Neural cell (in vitro differentiated cells): ENCODE measurements at regions not wholly inside any gene's neighbourhood (a gene's known extent, or its start where the extent isn't known, plus 50 kb on each side); places are given as distances from the start of the nearest gene placed in this dataset.
A peak's percentile ranks its signal among the peaks of the same experiment; 100 is the strongest.
"Not testable (repeated sequence)": the region's sequence is repeated elsewhere in the genome, so short reads cannot be mapped to it uniquely, and the experiment has no call there.

Experiments used
- H2AFZ ChIP-seq: fragments of 200-600, 300-800 bp; sonication (generic), shearing (Covaris generic); 2 replicates; pipeline ENCODE4 v1.6.0; 2014; ENCODE audit warnings: low read depth, mild to moderate bottlenecking, antibody characterized with exemption, low read length, moderate library complexity
- H3F3A ChIP-seq: fragments of 200-600 bp; shearing (Covaris generic); 2 replicates; pipeline ENCODE4 v1.6.1; 2016; ENCODE audit warnings: mild to moderate bottlenecking, moderate library complexity, mixed read lengths, antibody characterized with exemption, low read length; ENCODE audit not compliant: insufficient read depth, poor library complexity, severe bottlenecking
- H3K27ac ChIP-seq: fragments of 200-600, 300-800 bp; sonication (generic), shearing (Covaris generic); 2 replicates; pipeline ENCODE4 v1.5.1; 2014; ENCODE audit warnings: mild to moderate bottlenecking, low read length, moderate library complexity
- H3K27me3 ChIP-seq: fragments of 300-800, 200-600 bp; sonication (generic), shearing (Covaris generic); 2 replicates; pipeline ENCODE4 v1.6.0; 2014; ENCODE audit warnings: mild to moderate bottlenecking, low read depth, low read length, moderate library complexity; ENCODE audit not compliant: insufficient read depth
- H3K36me3 ChIP-seq: fragments of 300-800, 200-600 bp; sonication (generic), shearing (Covaris generic); 2 replicates; pipeline ENCODE4 v1.5.1; 2014; ENCODE audit warnings: mild to moderate bottlenecking, antibody characterized with exemption, low read length, moderate library complexity; ENCODE audit not compliant: insufficient read depth
- H3K4me2 ChIP-seq: fragments of 300-800, 200-600 bp; sonication (generic), shearing (Covaris generic); 2 replicates; pipeline ENCODE4 v1.6.0; 2014; ENCODE audit warnings: mild to moderate bottlenecking, low read length
- H3K4me3 ChIP-seq: fragments of 300-800, 200-600 bp; sonication (generic), shearing (Covaris generic); 2 replicates; pipeline ENCODE4 v1.5.1; 2014; ENCODE audit warnings: mild to moderate bottlenecking, low read length, moderate library complexity
- H3K79me2 ChIP-seq: fragments of 200-600 bp; shearing (Covaris generic); replicated peaks from 2 replicates; pipeline ENCODE4 v1.6.0; 2014; ENCODE audit warnings: mild to moderate bottlenecking, low read length, moderate library complexity; ENCODE audit not compliant: insufficient read depth
- H3K9ac ChIP-seq: fragments of 300-800, 200-600 bp; sonication (generic), shearing (Covaris generic); 2 replicates; pipeline ENCODE4 v1.6.1; 2016; ENCODE audit warnings: mild to moderate bottlenecking, low read length, mixed read lengths
- H3K9me2 ChIP-seq: fragments of 200-600 bp; shearing (Covaris generic); 2 replicates; pipeline ENCODE4 v1.6.1; 2016; ENCODE audit warnings: mild to moderate bottlenecking, low read length, mixed read lengths; ENCODE audit not compliant: insufficient read depth
- H3K9me3 ChIP-seq: fragments of 200-600, 300-800 bp; sonication (generic), shearing (Covaris generic); 2 replicates; pipeline ENCODE4 v1.6.1; 2016; ENCODE audit warnings: mild to moderate bottlenecking, mixed run types, low read length, moderate library complexity, mixed read lengths
- H4K20me1 ChIP-seq: fragments of 200-600 bp; shearing (Covaris generic); 2 replicates; pipeline ENCODE4 v1.6.1; 2016; ENCODE audit warnings: mild to moderate bottlenecking, mixed run types; ENCODE audit not compliant: insufficient read depth

DNA sequence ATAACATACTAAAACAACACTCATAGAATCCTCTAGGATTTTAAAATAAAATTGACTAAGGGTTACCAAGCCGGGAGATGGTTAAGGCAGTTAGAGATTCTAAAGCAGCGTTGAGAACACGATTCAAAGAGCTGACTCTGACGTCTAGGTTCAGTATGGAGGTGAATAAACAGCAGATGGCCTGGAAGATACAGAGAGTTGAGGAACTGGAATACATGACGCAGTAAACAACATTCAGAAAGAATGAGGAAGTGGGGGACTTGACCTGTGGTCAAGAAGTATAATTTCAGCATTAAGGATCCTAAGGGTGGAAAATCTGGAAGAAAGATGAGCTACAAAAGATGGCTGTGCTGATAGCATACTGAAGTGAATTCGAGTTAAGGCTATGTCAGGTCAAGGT lies 172.5 kb upstream of the NBPF9 start:
- not testable (repeated sequence) for H3K9me3 ChIP-seq, H4K20me1 ChIP-seq, H3K9ac ChIP-seq, H3K27me3 ChIP-seq, H3K36me3 ChIP-seq, H2AFZ ChIP-seq, H3K4me2 ChIP-seq, H3K9me2 ChIP-seq, H3K79me2 ChIP-seq, H3F3A ChIP-seq, H3K27ac ChIP-seq, H3K4me3 ChIP-seq

- not testable (repeated sequence) for H3K27ac ChIP-seq, H3K36me3 ChIP-seq, H3K27me3 ChIP-seq, H3K79me2 ChIP-seq, H3K9ac ChIP-seq, H2AFZ ChIP-seq, H3F3A ChIP-seq, H3K9me3 ChIP-seq, H3K4me3 ChIP-seq, H4K20me1 ChIP-seq, H3K9me2 ChIP-seq, H3K4me2 ChIP-seq
These were observed 173.1 kb upstream of the NBPF9 start for GRCh38 chr1:149276496-149276895.

DNA sequence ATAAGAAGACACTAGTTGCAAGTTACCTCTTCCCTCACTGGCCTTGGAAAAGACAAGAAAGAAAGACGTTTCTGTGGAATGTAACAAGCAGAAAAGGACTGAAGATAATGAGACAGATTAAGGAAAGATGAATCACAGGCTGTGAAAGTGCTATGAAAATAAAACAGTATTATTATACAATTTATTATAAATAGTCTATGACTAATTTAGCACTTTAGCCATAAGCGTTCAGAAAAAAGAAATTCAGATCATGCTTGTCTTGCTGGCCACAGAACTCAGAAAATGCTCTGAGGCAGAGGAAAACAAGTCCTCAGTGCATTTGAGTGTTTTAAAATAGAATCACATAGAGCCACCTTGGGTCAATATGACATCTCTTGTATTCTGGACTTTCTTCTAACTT lies 174.8 kb upstream of the NBPF9 start:
- not testable (repeated sequence) for H3K9me3 ChIP-seq, H3K27ac ChIP-seq, H3K4me3 ChIP-seq, H3K27me3 ChIP-seq, H2AFZ ChIP-seq, H3K36me3 ChIP-seq, H3K4me2 ChIP-seq, H4K20me1 ChIP-seq, H3K9ac ChIP-seq, H3F3A ChIP-seq, H3K79me2 ChIP-seq, H3K9me2 ChIP-seq

DNA sequence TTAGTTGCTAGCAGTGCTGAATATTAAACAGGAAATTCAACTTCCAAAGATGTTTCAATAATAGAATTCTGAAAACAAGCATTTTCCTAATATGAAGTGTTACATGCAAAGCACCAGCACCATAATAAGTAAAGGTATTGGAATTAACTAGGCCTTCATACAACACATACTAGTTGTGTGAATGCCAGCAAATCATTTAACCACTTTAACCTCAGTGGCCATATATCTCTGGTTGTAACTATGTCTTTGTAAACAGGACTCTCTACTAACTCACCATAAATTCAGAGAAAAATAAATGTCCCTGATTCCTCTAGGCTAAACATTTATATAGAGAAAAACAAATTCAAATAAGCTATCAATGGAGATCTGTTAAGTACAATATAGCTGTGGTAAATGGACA lies 175.7 kb upstream of the NBPF9 start:
- H3K4me2 ChIP-seq, H3K27ac ChIP-seq, H4K20me1 ChIP-seq, H3F3A ChIP-seq, H3K27me3 ChIP-seq, H3K9me3 ChIP-seq, H3K9ac ChIP-seq, H3K9me2 ChIP-seq, H2AFZ ChIP-seq, H3K79me2 ChIP-seq, H3K36me3 ChIP-seq, H3K4me3 ChIP-seq: not testable (repeated sequence)

DNA sequence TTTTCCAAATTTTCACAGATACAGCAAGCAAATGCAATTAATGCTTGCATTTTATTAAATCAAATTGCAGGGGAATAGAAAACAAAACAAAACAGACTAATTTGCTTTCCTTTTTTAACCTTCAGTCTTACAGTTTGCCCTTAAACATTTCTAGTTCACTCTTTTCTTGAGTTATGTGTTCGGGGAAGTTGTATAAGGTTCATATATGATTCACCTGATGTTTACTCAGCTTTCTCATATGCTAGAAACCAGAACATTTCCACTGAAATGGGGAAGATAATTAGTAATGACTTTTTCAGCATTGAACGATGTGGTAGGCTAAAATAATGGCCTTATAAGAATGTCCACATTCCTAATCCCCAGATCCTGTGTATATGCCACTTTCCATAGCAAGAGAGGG lies 176.2 kb upstream of the NBPF9 start:
- not testable (repeated sequence) for H3K4me3 ChIP-seq, H3K27ac ChIP-seq, H3K36me3 ChIP-seq, H3K4me2 ChIP-seq, H3K9ac ChIP-seq, H3F3A ChIP-seq, H2AFZ ChIP-seq, H3K9me3 ChIP-seq, H3K79me2 ChIP-seq, H4K20me1 ChIP-seq, H3K9me2 ChIP-seq, H3K27me3 ChIP-seq

GRCh38 chr1:149284773-149285172 lies 181.4 kb upstream of the NBPF9 start:
- not testable (repeated sequence) for H3K27me3 ChIP-seq, H3K9me2 ChIP-seq, H3K36me3 ChIP-seq, H2AFZ ChIP-seq, H3K4me2 ChIP-seq, H3K4me3 ChIP-seq, H4K20me1 ChIP-seq, H3K27ac ChIP-seq, H3K79me2 ChIP-seq, H3F3A ChIP-seq, H3K9ac ChIP-seq, H3K9me3 ChIP-seq

DNA sequence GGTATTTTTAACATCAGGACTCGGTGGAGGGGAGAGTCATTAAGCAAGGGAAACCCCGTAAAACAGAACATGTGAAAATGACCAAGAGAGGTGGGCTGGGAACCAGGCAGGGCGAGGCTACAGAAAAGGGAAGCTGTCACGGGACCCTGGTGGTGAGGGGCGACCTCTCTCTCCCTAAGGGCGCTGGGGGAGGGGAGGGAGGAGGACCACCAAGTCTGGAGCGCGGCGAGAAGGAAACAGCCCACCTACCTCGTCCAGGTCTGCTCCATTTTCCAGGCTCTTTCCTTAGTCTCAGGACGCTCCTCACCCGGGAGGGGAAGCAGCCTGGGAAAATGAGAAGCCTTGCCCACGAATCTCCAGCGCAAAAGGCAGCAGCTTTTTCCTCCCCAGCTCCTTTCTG lies 181.9 kb upstream of the NBPF9 start:
- H3K27me3 ChIP-seq, H3K9me3 ChIP-seq, H3F3A ChIP-seq, H2AFZ ChIP-seq, H3K9ac ChIP-seq, H4K20me1 ChIP-seq, H3K27ac ChIP-seq, H3K9me2 ChIP-seq, H3K4me2 ChIP-seq, H3K79me2 ChIP-seq, H3K36me3 ChIP-seq, H3K4me3 ChIP-seq: not testable (repeated sequence)

DNA sequence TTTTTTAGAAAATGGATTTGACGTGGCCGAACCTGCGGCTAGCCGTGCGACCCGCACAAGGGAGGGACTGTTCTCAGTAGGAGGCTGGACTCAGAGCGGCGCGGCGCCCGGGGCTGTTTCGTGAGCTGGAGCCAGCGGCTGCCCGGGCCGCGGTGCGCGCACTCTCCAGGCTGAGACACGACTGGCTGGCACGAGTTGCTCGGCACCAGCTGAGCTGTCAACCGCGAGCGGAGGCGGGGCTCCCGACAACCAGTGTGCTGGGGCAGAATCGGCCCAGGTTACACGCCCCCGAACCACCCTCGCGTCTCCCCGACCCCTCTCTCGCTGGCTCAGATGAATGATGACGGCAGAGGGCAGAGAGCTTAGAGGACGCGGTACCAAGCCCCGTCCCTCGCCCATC lies 182.3 kb upstream of the NBPF9 start:
- H3K36me3 ChIP-seq, H3K27ac ChIP-seq, H3K9me3 ChIP-seq, H3K27me3 ChIP-seq, H3K79me2 ChIP-seq, H3K4me2 ChIP-seq, H3K9ac ChIP-seq, H3K9me2 ChIP-seq, H3F3A ChIP-seq, H4K20me1 ChIP-seq, H2AFZ ChIP-seq: not testable (repeated sequence)
- H3K4me3 ChIP-seq = peak overlapping the region; percentile 43
